Right lobe of liver (tissue), 4 donors: ENCODE measurements at regions not wholly inside any gene's neighbourhood (a gene's known extent, or its start where the extent isn't known, plus 50 kb on each side); places are given as distances from the start of the nearest gene placed in this dataset.

Experiments used
- POLR2A ChIP-seq: fragments of 450-650 bp; IDR thresholded peaks from one replicate; pipeline ENCODE4 v1.6.1; 2017; ENCODE audit warnings: antibody characterized with exemption, mild to moderate bottlenecking
- TF ChIP-seq, protein P1 (sequence below), 4 donors: fragments of 200-600 bp in 3 of 4; fragments of 450-650 bp in 1 of 4; IDR thresholded peaks; one replicate each; pipeline versions ENCODE4 v1.5.1 to v1.8.0; 2016 to 2022; ENCODE audit warnings: antibody characterized with exemption in 4 of 4, mild to moderate bottlenecking in 2 of 4
- donor health status: DM: no; HTN: no; CAD: no.
- donor health status: DM: no; HTN: no; CAD: no.
- donor health status: DM: no; HTN: yes; CAD: no.

DNA sequence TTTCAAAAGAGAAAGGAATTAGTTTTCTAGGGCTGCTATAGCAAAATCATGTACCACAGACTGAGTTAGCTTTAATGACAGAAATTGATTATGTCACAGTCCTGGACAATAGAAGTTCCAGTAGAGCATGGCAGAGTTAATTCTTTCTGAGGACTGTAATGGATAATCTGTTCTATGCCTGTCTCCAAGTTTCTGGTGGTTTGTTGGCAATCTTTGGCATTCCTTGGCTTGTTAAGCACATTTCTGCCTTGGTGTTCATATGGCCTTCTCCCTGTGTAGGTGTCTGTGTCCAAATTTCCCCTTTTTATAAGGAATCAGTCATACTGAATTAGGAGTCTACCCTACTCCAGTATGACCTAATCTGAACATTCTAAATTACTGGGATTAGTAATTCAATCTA lies 336.1 kb upstream of the PABPC4L start:
- TF ChIP-seq, protein P1, sequence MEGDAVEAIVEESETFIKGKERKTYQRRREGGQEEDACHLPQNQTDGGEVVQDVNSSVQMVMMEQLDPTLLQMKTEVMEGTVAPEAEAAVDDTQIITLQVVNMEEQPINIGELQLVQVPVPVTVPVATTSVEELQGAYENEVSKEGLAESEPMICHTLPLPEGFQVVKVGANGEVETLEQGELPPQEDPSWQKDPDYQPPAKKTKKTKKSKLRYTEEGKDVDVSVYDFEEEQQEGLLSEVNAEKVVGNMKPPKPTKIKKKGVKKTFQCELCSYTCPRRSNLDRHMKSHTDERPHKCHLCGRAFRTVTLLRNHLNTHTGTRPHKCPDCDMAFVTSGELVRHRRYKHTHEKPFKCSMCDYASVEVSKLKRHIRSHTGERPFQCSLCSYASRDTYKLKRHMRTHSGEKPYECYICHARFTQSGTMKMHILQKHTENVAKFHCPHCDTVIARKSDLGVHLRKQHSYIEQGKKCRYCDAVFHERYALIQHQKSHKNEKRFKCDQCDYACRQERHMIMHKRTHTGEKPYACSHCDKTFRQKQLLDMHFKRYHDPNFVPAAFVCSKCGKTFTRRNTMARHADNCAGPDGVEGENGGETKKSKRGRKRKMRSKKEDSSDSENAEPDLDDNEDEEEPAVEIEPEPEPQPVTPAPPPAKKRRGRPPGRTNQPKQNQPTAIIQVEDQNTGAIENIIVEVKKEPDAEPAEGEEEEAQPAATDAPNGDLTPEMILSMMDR (IDR thresholded peaks at IDR 0.05), result no peak
- TF ChIP-seq POLR2A, result no peak
